Coronary artery (tissue), 2 donors: ENCODE measurements at regions not wholly inside any gene's neighbourhood (a gene's known extent, or its start where the extent isn't known, plus 50 kb on each side); places are given as distances from the start of the nearest gene placed in this dataset.

Experiments
- DNase-seq: peaks from one replicate; pipeline ENCODE4 v3.0.0-alpha.2; 2017; ENCODE audit warnings: low spot score
- H3K27ac ChIP-seq, 2 donors: fragments of 200-600 bp; sonication (generic); one replicate each; pipeline ENCODE4 v1.5.1; 2016 to 2019
- H3K4me3 ChIP-seq: fragments of 200-600 bp; sonication (generic); 2 replicates; pipeline ENCODE4 v1.5.1; 2016; ENCODE audit warnings: mild to moderate bottlenecking, moderate library complexity
- TF ChIP-seq, protein P1 (sequence below): fragments of 200-600 bp; sonication (generic); IDR thresholded peaks from one replicate; pipeline ENCODE4 v1.5.1; 2019; ENCODE audit warnings: antibody characterized with exemption

DNA sequence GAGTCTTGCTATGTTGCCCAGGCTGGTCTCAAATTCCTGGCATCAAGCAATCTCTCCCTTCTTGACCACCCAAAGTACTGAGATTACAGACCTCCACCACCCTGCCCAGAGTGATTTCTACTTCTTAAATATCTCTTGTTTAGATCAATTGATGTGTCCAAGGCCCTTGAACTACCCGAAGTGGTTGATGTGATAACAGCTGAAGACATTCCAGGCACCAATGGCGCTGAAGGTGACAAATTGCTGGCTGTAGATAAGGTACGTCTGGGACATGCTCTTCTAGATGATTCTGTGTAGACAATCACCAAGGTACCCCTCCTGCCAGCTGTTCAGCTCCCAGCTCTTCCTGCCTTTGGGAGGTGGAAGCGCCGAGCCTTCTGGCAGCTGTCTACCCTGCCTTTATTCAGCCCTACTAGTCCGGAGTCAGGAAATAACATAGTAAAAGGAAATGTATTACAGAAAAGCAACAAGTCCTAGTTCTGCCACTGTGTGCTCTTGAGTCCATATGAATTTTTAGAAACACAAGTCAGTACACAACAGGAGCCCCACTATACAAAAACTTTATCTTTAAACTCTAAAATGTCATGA is 61.3 kb upstream of the BZW1 start:
- TF ChIP-seq, protein P1, sequence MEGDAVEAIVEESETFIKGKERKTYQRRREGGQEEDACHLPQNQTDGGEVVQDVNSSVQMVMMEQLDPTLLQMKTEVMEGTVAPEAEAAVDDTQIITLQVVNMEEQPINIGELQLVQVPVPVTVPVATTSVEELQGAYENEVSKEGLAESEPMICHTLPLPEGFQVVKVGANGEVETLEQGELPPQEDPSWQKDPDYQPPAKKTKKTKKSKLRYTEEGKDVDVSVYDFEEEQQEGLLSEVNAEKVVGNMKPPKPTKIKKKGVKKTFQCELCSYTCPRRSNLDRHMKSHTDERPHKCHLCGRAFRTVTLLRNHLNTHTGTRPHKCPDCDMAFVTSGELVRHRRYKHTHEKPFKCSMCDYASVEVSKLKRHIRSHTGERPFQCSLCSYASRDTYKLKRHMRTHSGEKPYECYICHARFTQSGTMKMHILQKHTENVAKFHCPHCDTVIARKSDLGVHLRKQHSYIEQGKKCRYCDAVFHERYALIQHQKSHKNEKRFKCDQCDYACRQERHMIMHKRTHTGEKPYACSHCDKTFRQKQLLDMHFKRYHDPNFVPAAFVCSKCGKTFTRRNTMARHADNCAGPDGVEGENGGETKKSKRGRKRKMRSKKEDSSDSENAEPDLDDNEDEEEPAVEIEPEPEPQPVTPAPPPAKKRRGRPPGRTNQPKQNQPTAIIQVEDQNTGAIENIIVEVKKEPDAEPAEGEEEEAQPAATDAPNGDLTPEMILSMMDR: no peak
- no peak overlapping the region for H3K4me3 ChIP-seq
- no peak overlapping the region for H3K27ac ChIP-seq
- no peak for DNase-seq

DNA sequence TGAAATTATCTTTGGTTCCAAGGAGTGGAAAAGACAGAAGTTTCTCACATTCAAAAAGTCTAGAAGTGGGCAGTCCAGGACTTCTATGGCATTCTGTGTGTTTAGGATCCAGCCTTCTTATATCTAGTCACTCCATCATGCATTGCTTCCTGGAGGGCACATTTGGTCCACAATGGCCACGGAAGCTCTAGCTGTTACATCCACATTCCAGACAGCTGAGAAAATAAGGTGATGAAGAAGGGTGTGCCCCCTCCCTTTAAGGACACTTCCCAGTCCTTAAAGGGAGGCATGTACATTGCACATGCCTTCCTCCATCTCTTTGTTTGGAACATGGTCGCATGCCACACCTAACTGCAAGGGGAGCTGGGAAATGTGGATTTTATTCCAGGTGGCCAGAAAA is 59.9 kb upstream of the BZW1 start:
- TF ChIP-seq, protein P1: no peak
- no peak for DNase-seq
- Histone ChIP-seq H3K27ac (peak overlapping the region; percentile 15 to 50), H3K4me3 (no peak overlapping the region)

DNA sequence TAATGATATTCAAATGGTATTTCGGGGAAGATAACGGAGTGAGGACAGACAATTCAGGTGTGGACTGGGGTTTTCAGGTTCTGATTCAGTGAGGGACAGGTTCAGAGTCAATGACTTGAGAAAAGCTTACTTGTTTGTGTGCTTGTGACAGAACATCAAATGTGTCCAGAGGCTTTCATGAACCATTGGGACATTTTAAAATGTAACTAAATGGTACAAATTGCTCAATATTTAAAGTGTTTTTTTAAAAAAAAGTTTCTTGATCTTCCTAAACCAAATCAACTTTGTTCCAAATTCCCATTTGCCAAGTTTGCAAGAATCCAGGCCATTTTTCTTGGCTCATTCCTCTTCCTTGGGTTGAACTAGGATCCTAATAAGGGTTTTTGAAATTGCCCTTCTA is 59.4 kb upstream of the BZW1 start:
- Histone ChIP-seq H3K4me3 (no peak overlapping the region), H3K27ac (peak overlapping the region; percentile 15 to 50)
- peak; percentile 1 for DNase-seq
- TF ChIP-seq, protein P1: no peak

DNA sequence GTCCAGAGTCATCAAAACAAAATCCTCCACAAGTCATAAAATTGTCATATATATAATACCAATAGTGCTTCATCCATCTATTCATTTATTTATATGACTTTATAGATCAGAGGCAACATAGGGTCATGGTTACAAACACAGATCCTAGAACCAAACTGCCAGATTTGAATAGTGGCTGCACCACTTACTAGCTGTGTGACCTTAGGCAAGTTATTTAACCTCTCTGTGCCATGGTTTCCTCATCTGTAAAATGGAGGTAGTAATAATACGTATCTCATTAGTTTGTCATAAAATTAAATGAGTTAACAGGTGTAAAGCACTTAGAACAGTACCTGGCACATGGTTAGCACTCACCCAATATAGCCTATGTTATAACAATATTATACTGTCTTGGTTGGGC is 58.9 kb upstream of the BZW1 start:
- Histone ChIP-seq H3K4me3 (no peak overlapping the region), H3K27ac (peak overlapping the region in 1 of 2 donors; percentile 35)
- TF ChIP-seq, protein P1: no peak
- no peak for DNase-seq

DNA sequence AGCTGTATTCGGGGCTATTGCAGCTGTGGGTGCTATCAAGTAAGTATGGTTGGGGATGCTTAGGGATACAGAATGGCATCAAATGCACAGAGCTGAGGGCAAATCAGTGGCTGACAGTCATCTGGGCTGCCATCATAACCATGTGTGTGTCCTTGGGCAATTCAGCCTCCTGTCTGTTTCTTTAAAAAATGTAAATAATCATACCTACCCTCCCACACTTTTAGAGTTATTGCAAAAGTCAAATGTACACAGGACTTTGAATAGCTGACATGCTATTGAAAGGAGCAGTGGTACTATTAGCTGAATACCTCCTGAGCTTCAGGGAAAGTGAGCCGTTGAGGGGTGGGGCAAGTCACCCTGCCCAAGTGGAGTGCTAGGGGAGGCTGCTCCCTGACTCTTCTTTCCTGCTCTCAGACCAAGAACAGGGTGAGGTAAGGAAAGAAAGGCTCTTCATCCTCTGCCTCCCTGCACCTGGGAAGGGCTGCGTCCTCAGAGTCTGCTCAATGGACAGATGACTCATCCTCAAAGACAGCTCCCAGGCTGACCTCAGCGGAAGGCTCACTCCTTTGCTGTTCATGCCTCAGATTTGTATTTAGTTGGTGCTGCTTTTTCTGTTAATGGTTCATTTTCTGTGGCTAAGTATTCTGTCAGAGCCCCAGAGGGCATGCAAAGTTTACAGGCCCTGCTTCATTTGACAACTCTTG is 54.9 kb upstream of the BZW1 start:
- Histone ChIP-seq H3K4me3 (no peak overlapping the region), H3K27ac (no peak overlapping the region)
- no peak for DNase-seq
- TF ChIP-seq, protein P1: no peak

DNA sequence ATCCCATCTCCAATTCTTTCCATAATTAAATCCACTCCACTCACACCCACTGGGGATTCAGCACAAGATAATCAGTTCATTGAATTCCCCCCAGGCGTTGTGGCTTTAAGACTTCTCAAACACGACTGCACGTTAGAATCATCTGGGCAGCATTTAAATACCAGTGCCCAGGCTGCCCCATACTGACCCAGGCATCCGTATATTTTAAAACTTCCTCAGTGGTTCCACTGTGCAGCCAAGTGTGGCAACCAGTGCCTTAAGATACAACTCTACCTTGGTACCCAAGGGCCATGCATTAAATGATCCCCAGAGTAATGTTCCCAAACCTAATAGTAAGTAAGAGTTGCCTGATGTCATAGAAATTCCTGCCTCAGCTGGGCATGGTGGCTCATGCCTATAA is 54.3 kb upstream of the BZW1 start:
- TF ChIP-seq, protein P1: no peak
- H3K4me3 ChIP-seq: no peak overlapping the region
- DNase-seq: no peak
- no peak overlapping the region for H3K27ac ChIP-seq

DNA sequence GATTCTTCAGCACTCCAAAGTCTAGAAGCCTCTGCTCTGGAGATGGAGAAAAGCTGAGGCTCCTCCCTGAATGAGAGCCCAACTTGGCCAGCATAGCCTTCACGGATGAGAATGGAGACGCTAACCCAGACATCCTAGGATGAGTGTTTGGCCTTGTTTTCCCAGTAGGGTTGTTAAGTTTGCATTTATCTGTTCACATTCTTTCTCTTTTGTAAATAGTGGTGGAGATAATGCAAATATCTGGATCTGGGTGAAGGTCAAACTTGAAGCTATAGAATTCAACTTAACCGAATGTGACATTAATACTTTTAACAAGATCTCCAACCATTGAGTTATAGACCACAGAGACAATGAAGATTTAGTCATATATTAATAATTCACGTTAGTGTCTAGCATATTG is 53.4 kb upstream of the BZW1 start:
- TF ChIP-seq, protein P1: no peak
- H3K4me3 ChIP-seq: no peak overlapping the region
- no peak for DNase-seq
- H3K27ac ChIP-seq: no peak overlapping the region
